A549 (cell line): ENCODE measurements at regions not wholly inside any gene's neighbourhood (a gene's known extent, or its start where the extent isn't known, plus 50 kb on each side); places are given as distances from the start of the nearest gene placed in this dataset.

ENCODE experiments used
- ATAC-seq, 2 experiments: fragments of 200-7000 bp in 1 of 2; fragments of >200 bp in 1 of 2; cut with Nextera tagmentation in 1 of 2; cut with Tn5 transposase in 1 of 2; 3 replicates each; pipeline versions ENCODE4 v1.8.0 to v1.9.1; 2018 to 2020; ENCODE audit warnings: mild to moderate bottlenecking in 1 of 2, moderate library complexity in 1 of 2
- CTCF ChIA-PET: fragments of 300-600 bp; sonication (Branson Sonifier 250); formaldehyde crosslinking; extraction: SDS; loops from one replicate; lab custom pipeline; 2021; ENCODE audit warnings: antibody characterized with exemption, inconsistent platforms; lab: Yijun Ruan, JAX
- POLR2A ChIA-PET: fragments of 350-600 bp; formaldehyde crosslinking; extraction: SDS; loops from one replicate; lab custom pipeline; 2021; ENCODE audit warnings: antibody characterized with exemption, inconsistent platforms; lab: Yijun Ruan, JAX
- DNase-seq, 2 experiments: peaks; one replicate each; pipeline versions ENCODE4 v3.0.0 to v3.0.0-alpha.2; 2011 to 2016; ENCODE audit warnings: low read depth in 1 of 2, low spot score in 1 of 2
- FAIRE-seq: peaks from 2 replicates; lab custom pipeline; 2011; peaks lifted over from hg19 to GRCh38; lab: Jason Lieb, UNC
- H3K27ac ChIP-seq, 2 experiments: fragments of >200 bp; sonication (Bioruptor Twin); formaldehyde crosslinking; 3 replicates each; pipeline ENCODE4 v1.5.1; 2016 to 2017
- H3K4me1 ChIP-seq: fragments of >200 bp; sonication (Bioruptor Twin); formaldehyde crosslinking; 3 replicates; pipeline ENCODE4 v1.6.1; 2016
- H3K4me2 ChIP-seq: fragments of >200 bp; sonication (Bioruptor Twin); formaldehyde crosslinking; 3 replicates; pipeline ENCODE4 v1.6.1; 2016
- H3K4me3 ChIP-seq: fragments of >200 bp; sonication (Bioruptor Twin); formaldehyde crosslinking; 3 replicates; pipeline ENCODE4 v1.5.1; 2016
- H3K9me3 ChIP-seq: fragments of >200 bp; sonication (Bioruptor Twin); formaldehyde crosslinking; 3 replicates; pipeline ENCODE4 v1.6.1; 2016
- CBX8 ChIP-seq: fragments of 200-600 bp; sonication (generic); IDR thresholded peaks from 2 replicates; pipeline ENCODE4 v1.6.1; 2016
- CEBPB ChIP-seq, 2 experiments: fragments of >200 bp in 1 of 2; sonication (Bioruptor Twin) in 1 of 2; formaldehyde crosslinking in 1 of 2; IDR thresholded peaks; 2 replicates each; pipeline ENCODE4 v1.6.1; 2012 to 2016
- CHD4 ChIP-seq: fragments of 200-600 bp; sonication (generic); IDR thresholded peaks from 2 replicates; pipeline ENCODE4 v1.6.1; 2016; ENCODE audit warnings: antibody characterized with exemption, mild to moderate bottlenecking, borderline replicate concordance
- E2F6 ChIP-seq: IDR thresholded peaks from 2 replicates; pipeline ENCODE4 v1.6.1; 2012; ENCODE audit warnings: low read depth, borderline replicate concordance
- FOSB ChIP-seq: fragments of 250-450 bp; sonication (Bioruptor Pico); IDR thresholded peaks from 2 replicates; pipeline ENCODE4 v1.5.0; 2020; ENCODE audit warnings: mild to moderate bottlenecking, moderate library complexity
- FOSL2 ChIP-seq, 2 experiments: fragments of 450-650 bp in 1 of 2; fragments of >200 bp in 1 of 2; sonication (Bioruptor Twin) in 1 of 2; formaldehyde crosslinking; IDR thresholded peaks; 2 replicates each; pipeline versions ENCODE4 v1.5.0 to v1.6.1; 2016 to 2020; ENCODE audit warnings: mild to moderate bottlenecking in 1 of 2, moderate library complexity in 1 of 2
- HEYL ChIP-seq: fragments of 250-450 bp; sonication (Bioruptor Pico); IDR thresholded peaks from 2 replicates; pipeline ENCODE4 v1.8.0; 2021; ENCODE audit warnings: mild to moderate bottlenecking, moderate library complexity
- HOXA7 ChIP-seq: fragments of 250-450 bp; sonication (Bioruptor Pico); IDR thresholded peaks from 2 replicates; pipeline ENCODE4 v1.5.0; 2020; ENCODE audit warnings: mild to moderate bottlenecking, moderate library complexity
- HOXB13 ChIP-seq: fragments of 250-450 bp; sonication (Bioruptor Pico); IDR thresholded peaks from 2 replicates; pipeline ENCODE4 v1.5.0; 2020; ENCODE audit warnings: low read depth, mild to moderate bottlenecking, moderate library complexity
- HOXB5 ChIP-seq: fragments of 250-450 bp; sonication (Bioruptor Pico); IDR thresholded peaks from 2 replicates; pipeline ENCODE4 v1.5.0; 2020; ENCODE audit warnings: mild to moderate bottlenecking, moderate library complexity
- MAFK ChIP-seq: fragments of 450-650 bp; IDR thresholded peaks from 2 replicates; pipeline ENCODE4 v1.6.1; 2014; ENCODE audit not compliant: partially characterized antibody
- MAX ChIP-seq: IDR thresholded peaks from 2 replicates; pipeline ENCODE4 v1.6.1; 2012
- MYC ChIP-seq: IDR thresholded peaks from 2 replicates; pipeline ENCODE4 v1.6.1; 2012; ENCODE audit warnings: mild to moderate bottlenecking, inconsistent platforms, low read length, improper control_type of control experiment, borderline replicate concordance
- RAD21 ChIP-seq, 2 experiments: fragments of >200 bp in 1 of 2; sonication (Bioruptor Twin) in 1 of 2; formaldehyde crosslinking in 1 of 2; IDR thresholded peaks in 1 of 2; conservative IDR thresholded peaks in 1 of 2; 2 replicates in 1 of 2; 3 replicates in 1 of 2; pipeline ENCODE4 v1.6.1; 2012 to 2018; ENCODE audit warnings: inconsistent platforms in 1 of 2
- RCOR1 ChIP-seq: fragments of 150-350 bp; IDR thresholded peaks from 2 replicates; pipeline ENCODE4 v1.6.1; 2014; ENCODE audit warnings: antibody characterized with exemption, low read length, low read depth
- REST ChIP-seq: fragments of 200-600 bp; sonication (generic); IDR thresholded peaks from 2 replicates; pipeline ENCODE4 v1.6.1; 2016; ENCODE audit warnings: antibody characterized with exemption, mild to moderate bottlenecking, moderate library complexity
- RFX5 ChIP-seq: fragments of 450-650 bp; IDR thresholded peaks from 2 replicates; pipeline ENCODE4 v1.7.1; 2014; ENCODE audit warnings: antibody characterized with exemption, mild to moderate bottlenecking, moderate library complexity
- ZFP36 ChIP-seq: fragments of 450-650 bp; IDR thresholded peaks from 2 replicates; pipeline ENCODE4 v1.6.1; 2014; ENCODE audit warnings: borderline replicate concordance; ENCODE audit not compliant: partially characterized antibody
- WGBS: methylation state at CpG from one replicate; pipeline ENCODE4 v1.1.6; 2017; ENCODE audit errors: missing lambda C conversion rate; 5-methylcytosine and 5-hydroxymethylcytosine counted together

GRCh38 chr4:106422766-106423165 lies 54.2 kb upstream of the GIMD1 start:
- ATAC-seq (no peak), FAIRE-seq (no peak), DNase-seq (no peak)
- H3K4me2 ChIP-seq, result 0 out of 3 replicates have a peak overlapping the region, but pooled peaks have one; percentile 55
- no peak for TF ChIP-seq MAX
- no peak for TF ChIP-seq FOSB (CRISPR knock-in tag)
- TF ChIP-seq RAD21 (conservative IDR thresholded peaks at IDR 0.05 in 1 of 2, IDR thresholded peaks at IDR 0.05 in 1 of 2), result no peak
- TF ChIP-seq HOXB5 (CRISPR knock-in tag), result no peak
- TF ChIP-seq FOSL2 (IDR thresholded peaks at IDR 0.05), result no peak
- TF ChIP-seq FOSL2 (CRISPR knock-in tag; IDR thresholded peaks at IDR 0.05), result no peak
- TF ChIP-seq CBX8, result no peak
- TF ChIP-seq RCOR1, result no peak
- TF ChIP-seq ZFP36, result no peak
- no peak for TF ChIP-seq CEBPB (IDR thresholded peaks at IDR 0.05)
- no peak for TF ChIP-seq CHD4
- H3K4me1 ChIP-seq, result peaks cover 14% of the 10 kb centered on the region
- H3K9me3 ChIP-seq, result no peaks in the 10 kb centered on the region
- ChIA-PET CTCF (no interaction called here), POLR2A (no interaction called here)
- no peak overlapping the region for H3K27ac ChIP-seq
- WGBS, result 41% methylated on average over 1 of the region's 1 CpG
- no peak overlapping the region for H3K4me3 ChIP-seq

- ChIA-PET POLR2A (no interaction called here), CTCF (no interaction called here)
- ATAC-seq (peak in 1 of 2 experiments; percentile 61; a peak in 3 of 6 replicates), DNase-seq (peak in 1 of 2 experiments; percentile 2), FAIRE-seq (no peak)
- Histone ChIP-seq H3K27ac (no peak overlapping the region), H3K4me2 (peak overlapping the region; percentile 55), H3K4me1 (peaks cover 14% of the 10 kb centered on the region), H3K9me3 (no peaks in the 10 kb centered on the region), H3K4me3 (no peak overlapping the region)
- WGBS, result 25% methylated on average over 4 of the region's 4 CpGs
- TF ChIP-seq MYC (no peak), RFX5 (no peak), HEYL (no peak), ZFP36 (no peak), REST (no peak)
These were observed 53.1 kb upstream of the GIMD1 start for GRCh38 chr4:106421441-106422296.

GRCh38 chr4:106418444-106418843 lies 49.9 kb upstream of the GIMD1 start:
- H3K27ac ChIP-seq, result no peak overlapping the region
- H3K4me1 ChIP-seq, result peaks cover 14% of the 10 kb centered on the region
- H3K9me3 ChIP-seq, result no peaks in the 10 kb centered on the region
- ATAC-seq, result no peak
- ChIA-PET CTCF (no interaction called here), POLR2A (no interaction called here)
- no peak overlapping the region for H3K4me3 ChIP-seq
- WGBS, result 68% methylated on average over 1 of the region's 1 CpG
- TF ChIP-seq HEYL, result no peak
- TF ChIP-seq HOXB13, result no peak
- TF ChIP-seq E2F6, result no peak
- TF ChIP-seq HOXA7 (CRISPR knock-in tag), result no peak
- no peak for TF ChIP-seq MAFK
- no peak for TF ChIP-seq ZFP36
- FAIRE-seq, result no peak
- DNase-seq, result no peak
- no peak overlapping the region for H3K4me2 ChIP-seq
